SU-DHL-6 (cell line): ENCODE measurements at regions not wholly inside any gene's neighbourhood (a gene's known extent, or its start where the extent isn't known, plus 50 kb on each side); places are given as distances from the start of the nearest gene placed in this dataset.

Experiments used
- EZH2phosphoT487 ChIP-seq: fragments of 200-600 bp; sonication (generic), shearing (Covaris generic); conservative IDR thresholded peaks from 2 replicates; pipeline ENCODE4 v1.6.1; 2018; ENCODE audit warnings: mild to moderate bottlenecking, antibody characterized with exemption, low read length, moderate library complexity, mixed read lengths
- TF ChIP-seq, protein P1 (sequence below): fragments of 200-600 bp; sonication (generic); IDR thresholded peaks from one replicate; pipeline ENCODE4 v1.5.1; 2017; ENCODE audit warnings: antibody characterized with exemption, mild to moderate bottlenecking, low read length, moderate library complexity; ENCODE audit not compliant: insufficient read depth, poor library complexity, severe bottlenecking

DNA sequence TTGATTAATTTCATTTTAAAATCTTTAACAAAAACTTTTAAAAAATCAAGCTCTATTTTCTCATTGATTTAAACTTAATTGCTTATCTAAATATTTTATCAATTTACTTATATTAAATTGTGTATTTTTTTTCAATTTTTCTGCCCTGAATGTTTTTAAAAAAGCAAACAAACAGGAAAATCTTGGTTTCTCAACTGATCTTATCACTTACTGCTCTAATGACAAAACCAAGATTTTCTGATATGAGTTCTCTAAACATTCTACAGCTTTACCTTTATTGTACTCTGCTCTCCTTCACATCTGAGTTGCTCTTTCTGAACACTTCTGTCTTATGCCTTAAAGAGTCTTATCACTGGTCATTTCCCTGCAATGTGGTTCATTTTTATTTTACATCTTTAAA lies 587.8 kb upstream of the BCHE start:
- TF ChIP-seq, protein P1, sequence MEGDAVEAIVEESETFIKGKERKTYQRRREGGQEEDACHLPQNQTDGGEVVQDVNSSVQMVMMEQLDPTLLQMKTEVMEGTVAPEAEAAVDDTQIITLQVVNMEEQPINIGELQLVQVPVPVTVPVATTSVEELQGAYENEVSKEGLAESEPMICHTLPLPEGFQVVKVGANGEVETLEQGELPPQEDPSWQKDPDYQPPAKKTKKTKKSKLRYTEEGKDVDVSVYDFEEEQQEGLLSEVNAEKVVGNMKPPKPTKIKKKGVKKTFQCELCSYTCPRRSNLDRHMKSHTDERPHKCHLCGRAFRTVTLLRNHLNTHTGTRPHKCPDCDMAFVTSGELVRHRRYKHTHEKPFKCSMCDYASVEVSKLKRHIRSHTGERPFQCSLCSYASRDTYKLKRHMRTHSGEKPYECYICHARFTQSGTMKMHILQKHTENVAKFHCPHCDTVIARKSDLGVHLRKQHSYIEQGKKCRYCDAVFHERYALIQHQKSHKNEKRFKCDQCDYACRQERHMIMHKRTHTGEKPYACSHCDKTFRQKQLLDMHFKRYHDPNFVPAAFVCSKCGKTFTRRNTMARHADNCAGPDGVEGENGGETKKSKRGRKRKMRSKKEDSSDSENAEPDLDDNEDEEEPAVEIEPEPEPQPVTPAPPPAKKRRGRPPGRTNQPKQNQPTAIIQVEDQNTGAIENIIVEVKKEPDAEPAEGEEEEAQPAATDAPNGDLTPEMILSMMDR, result no peak
- no peak for TF ChIP-seq EZH2phosphoT487
